ENCODE measurements at regions not wholly inside any gene's neighbourhood (a gene's known extent, or its start where the extent isn't known, plus 50 kb on each side); places are given as distances from the start of the nearest gene placed in this dataset.
"Not testable (repeated sequence)": the region's sequence is repeated elsewhere in the genome, so short reads cannot be mapped to it uniquely, and the experiment has no call there.

DNA sequence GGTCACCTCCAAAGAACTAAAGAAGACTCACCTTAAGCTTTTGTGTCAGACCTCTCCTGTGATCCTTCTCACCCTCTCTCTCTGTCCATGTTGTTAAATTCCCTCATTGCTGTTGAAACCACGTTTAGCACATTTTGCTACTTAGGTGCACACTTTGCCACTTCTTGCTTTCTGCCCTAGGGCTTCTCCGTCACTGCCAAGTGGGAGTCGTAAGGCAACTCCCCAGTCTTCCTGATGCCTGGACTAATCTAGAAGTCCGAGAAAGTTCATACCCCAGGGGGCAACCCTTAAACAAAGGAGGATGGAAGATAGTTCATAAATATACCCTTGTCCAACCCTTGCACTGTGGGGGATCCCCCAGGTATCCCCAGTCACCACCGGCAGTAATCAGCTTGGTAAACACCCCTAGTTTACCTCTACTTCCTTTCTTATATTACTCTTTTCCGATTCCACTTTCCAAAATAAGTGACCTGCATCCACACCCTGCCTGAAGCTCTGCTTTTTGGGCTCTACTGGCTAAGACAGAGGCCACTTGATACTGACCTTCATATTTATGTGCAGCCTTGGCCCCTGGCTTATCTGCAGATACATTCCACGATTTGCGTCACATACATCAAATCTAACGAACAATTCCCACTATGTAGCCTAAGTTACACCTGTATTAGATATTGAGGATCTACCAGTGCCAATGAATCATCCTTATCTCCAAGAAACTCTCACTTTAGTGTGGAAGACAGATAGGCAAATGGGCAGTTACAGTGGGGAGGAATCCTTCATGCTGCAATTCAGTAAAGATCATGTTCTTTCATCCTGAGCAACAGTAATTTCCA, 776.2 kb downstream of the RNF144A start:
- no peak for DNase-seq

DNA sequence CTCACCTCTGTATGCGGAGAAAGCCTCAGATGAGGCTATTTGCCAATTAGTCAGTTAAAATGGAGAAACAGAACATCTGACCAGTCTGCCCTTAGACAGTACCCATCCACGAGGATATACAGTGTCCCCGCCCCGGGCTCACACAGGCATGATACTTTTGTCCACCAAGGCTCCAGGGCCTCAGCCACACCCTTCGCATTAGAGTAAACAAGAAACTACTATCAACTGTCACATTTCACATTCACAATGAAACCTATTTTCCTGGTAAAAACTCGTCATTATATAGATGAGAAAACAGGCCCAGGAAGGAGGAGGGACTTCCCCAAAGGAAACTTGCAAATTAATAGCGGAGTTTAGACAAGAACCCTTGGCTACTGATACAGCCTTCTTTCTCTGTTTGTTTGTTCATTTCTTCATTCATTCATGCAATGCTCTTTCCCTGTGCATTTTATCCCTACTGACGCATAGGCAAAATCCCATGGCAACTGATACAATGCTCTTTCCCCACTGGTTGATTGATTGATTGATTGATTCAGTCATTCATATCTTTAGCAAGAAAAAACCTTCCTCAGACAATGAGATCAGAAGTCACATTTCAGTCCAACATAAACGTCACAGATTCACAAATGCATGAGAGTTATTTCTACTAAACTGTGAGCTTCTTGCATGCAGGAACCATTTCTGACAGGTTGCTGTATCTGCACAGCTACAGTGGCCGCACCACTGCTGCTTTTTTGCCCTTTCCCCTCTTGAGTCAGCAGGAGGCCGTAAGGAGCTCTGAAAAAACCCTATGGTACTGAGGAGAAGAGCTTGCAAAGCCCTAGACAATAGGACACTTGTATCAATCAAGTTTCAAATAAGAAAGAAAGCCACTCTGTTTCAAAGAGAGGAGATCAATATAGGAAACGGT, 777.1 kb downstream of the RNF144A start:
- DNase-seq, result no peak

GRCh38 chr2:7696556-7696955, 779.3 kb downstream of the RNF144A start:
- not testable (repeated sequence) for DNase-seq

GRCh38 chr2:7697052-7697451, 779.8 kb downstream of the RNF144A start:
- DNase-seq, result no peak

DNA sequence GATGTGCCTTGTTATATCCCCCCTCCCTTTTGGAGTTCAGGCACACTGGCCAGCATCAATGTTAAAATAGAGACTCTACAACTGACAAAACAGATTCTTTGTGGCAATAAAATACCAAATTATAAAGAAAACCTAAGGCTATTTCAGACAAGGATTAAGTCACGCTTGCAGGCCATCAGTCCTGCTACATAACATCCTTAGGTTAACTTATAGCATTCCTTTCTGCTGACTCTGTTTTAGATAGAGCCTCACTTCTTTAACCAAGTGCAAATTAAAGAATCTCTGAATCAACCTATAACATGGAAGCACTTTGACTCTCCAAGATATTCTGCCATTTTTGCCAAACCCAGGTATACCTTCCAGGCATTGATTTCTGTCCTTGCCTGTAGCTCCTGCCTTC, 784.6 kb downstream of the RNF144A start:
- no peak for DNase-seq

DNA sequence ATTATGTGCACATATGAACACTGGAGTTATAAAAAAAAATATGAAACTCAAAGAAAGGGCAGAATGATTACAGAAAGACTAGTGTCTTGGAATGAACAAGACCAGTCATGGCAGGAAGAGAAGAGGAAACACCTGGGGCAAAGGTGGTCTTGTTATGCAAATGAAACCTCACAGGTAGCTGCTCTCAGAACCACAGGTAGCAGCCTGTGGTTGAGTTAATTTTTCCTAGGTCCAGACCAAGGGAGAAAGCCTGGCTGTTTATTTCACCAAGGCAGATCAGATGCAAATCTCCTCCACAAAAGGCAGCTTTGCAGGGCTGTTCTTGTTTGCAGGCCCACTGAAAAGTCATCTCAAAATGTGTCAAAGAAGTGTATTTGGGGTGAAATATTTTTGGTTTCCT, 785.8 kb downstream of the RNF144A start:
- no peak for DNase-seq

- DNase-seq, result peak; percentile 65
Observed at GRCh38 chr2:7703543-7704144, 786.4 kb downstream of the RNF144A start.

GRCh38 chr2:7704296-7704865, 787.2 kb downstream of the RNF144A start:
- no peak for DNase-seq

- DNase-seq, result no peak
Observed at GRCh38 chr2:7706791-7707190, 789.6 kb downstream of the RNF144A start.

DNA sequence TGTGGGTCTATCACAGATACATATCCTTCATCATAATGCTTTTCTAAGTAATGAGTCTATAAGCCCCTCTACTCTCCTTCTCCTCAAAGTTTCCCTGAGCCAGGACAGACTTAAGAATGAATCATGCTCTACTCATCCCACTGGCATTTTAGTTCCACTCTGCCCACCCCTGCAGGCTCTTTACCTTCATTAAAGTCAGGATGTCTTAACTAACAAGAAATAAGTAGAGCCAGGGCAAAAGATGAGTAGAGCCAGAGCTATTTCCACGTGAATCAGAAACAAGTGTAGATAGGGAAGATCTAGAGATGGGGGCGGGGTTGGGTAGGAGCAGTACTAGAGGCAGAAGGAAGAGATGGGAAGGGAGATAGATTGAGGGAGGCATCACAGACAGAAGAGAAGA, 790.5 kb downstream of the RNF144A start:
- DNase-seq, result no peak

- no peak for DNase-seq
Observed at GRCh38 chr2:7709907-7710306, 792.7 kb downstream of the RNF144A start.

DNA sequence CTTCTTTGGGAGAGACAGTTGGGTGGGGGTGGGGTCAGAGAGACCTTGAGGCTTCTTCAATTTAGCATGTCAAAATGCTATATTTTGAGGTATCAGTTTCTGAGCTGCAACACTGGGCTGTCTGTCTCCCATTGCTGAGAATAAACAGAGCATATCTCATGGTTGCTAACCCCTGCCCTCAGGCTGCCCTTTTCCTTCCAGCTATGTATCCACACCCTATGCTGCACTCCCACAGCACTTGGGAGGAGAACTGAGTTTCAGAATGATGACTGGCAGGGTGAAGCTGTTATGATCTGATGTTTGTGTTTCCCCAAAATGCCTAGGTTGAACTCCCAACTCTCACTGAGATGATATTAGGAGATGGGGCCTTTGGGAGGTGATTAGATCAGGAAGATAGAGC, 794.0 kb downstream of the RNF144A start:
- no peak for DNase-seq

DNA sequence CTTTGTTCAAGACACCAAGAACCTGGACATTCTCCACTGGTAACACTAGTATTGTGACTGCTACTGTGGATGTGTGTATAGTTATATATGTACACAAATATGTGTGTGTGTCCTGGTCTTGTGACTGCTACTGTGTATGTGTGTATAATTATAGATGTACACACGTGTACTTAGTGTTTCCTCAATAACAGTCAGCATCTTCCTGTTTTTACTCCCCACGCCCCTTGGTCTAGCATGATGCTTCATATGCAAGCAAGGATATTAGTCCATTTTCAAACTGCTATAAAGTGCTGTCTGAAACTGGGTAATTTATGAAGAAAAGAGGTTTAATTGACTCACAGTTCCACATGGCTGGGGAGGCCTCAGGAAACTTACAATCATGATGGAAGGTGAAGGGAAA, 802.7 kb downstream of the RNF144A start:
- DNase-seq, result no peak

DNA sequence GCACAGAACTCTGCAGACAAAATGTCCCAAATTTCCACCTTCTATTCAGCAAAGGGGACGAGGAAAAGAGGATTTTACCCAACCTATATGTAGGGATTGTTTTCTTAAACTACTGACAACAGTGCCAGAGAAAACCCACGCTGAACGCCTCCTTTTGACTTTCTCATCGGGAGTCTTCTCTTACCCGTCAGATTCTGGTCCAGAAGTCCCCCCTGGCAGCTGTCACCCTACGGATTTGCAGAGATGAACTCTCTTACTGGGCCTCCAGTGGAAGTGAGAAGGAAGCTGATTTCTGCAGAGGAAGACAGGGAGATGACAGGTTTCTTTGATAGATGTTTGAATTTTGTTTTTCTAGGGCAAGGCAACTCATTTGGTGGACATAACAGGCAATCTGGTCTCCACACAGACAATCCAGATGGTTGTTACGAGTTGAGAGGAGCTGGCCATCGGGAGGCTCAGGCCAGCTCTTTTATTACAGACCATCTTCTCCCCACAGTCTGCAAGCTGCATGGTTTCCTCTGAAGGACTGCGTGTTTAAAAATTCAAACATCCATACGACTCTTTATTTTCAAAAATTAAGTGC, 804.3 kb downstream of the RNF144A start:
- no peak for DNase-seq

GRCh38 chr2:7722212-7722910, 805.1 kb downstream of the RNF144A start:
- DNase-seq, result no peak

GRCh38 chr2:7724336-7724735, 807.1 kb downstream of the RNF144A start:
- no peak for DNase-seq

DNA sequence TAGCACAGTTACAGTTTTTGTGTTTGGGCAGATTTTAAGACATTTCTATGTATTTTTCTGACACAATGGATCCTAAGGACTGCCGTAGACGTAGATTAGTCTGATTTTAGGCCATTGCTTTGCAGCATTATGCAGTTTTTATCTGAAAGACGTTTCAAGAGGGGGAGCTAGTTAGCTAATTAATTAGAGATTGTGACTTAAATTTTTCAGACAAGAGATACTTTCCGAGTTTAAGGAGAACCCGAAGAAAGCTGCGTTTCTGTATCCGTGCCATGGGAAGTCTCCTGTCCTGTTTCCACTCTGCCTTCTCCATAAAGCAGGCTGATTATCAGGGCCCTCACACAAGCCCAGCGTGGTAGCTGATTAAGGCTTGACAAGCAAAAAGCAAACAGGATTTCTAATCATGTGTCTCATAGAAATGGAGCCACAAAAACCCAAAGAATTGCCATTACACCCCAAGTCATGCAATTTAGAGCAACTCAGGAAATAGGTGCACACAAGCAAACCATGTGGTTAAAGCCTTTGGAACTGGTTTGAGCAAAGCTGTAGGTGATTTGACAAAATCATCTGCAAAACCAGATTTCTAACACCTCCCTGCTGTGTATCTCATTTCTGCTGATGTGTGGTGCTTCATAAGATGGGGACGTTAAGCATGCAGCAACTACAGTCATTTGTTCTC, 808.1 kb downstream of the RNF144A start:
- no peak for DNase-seq

DNA sequence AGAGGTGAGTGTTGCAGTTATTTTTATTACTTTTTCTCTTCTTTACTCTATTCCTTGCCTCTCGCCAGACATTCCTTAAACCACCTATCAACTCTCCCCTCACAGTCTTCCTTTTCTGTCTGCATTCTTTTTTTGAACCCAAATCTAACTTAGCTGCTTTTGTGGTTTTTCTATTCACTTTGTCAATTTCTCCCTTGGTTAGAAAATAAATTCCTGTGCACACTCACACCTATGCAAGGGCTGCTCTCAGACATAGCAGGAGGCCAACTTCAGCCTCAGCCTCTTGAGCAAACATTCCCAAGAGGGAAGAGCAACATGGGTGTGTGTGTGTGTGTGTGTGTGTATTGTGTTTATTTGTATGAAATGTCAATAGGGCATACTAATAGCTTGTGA, 808.6 kb downstream of the RNF144A start:
- DNase-seq, result no peak

GRCh38 chr2:7726989-7727388, 809.8 kb downstream of the RNF144A start:
- DNase-seq, result no peak

DNA sequence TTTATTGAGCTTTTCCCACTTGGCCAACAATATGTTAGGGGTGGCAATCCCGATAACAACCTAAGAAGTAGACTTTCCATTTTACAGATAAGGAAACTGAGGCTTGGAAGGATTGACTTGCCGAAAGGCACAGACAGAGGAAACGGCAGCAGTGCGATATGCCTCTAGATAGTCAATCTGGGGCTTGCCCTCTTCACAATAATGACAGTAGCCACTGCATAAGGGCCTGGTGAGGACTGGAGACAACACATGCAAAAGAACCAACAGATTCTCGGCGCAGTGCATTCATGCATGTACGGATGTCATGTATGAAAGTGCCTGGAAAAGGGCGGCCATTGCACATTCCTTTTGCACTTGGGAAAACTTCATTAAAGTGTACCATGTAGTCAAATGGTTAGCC, 811.2 kb downstream of the RNF144A start:
- DNase-seq, result no peak

GRCh38 chr2:7730449-7730848, 813.2 kb downstream of the RNF144A start:
- no peak for DNase-seq

DNA sequence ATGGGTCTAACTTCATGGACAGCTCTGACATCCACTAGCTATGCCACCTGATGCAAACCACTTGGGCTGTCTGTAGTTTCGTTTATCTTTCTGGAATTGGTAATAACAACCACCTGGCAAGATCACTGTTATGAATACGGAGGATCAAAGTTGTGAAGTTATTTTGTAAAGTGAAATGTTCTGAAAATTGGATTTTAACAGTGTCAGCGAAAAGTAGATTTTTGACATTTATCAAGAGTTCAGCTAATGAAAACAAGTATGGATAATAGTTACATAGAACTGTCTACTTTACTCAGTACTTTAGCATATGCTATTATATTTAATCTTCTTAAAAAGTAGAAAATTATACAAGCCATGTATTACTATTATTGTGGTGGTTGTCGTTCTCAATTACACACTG, 813.8 kb downstream of the RNF144A start:
- DNase-seq, result no peak
